ENCODE measurements at regions not wholly inside any gene's neighbourhood (a gene's known extent, or its start where the extent isn't known, plus 50 kb on each side); places are given as distances from the start of the nearest gene placed in this dataset.

DNA sequence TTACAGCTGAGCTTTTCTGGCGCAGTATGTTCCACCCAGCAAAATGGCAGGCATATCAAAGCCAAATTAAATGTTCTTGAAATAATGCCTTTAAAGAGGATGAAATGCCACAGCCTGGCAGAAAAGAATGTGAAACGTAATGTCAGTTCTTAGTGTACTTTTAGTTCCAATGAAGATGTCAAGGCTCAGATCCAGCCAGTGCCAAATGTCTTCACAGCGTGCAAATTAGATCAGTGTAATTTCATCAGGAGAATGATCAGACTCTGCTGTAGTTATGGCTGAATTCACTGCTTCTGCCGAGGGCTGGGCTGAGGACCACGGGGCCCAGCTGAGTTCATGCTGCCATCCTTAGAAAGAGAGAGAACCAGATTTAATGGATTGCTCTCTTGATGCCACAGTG lies 78.7 kb upstream of the ITGA4 start:
- Histone ChIP-seq H3K4me1 (ENCODE audit: insufficient read depth) (no peaks in the 10 kb centered on the region), H3K27ac (no peak overlapping the region), H3K36me3 (no peaks in the 10 kb centered on the region), H3K9me3 (no peaks in the 10 kb centered on the region), H3K4me3 (no peak overlapping the region), H3K27me3 (no peaks in the 10 kb centered on the region)
- intact Hi-C loops (cut with DNase I), result no loop called here
- no peak for TF ChIP-seq EP300 (IDR thresholded peaks at IDR 0.05)
- TF ChIP-seq POLR2A (IDR thresholded peaks at IDR 0.05), result no peak
- TF ChIP-seq, protein P1, sequence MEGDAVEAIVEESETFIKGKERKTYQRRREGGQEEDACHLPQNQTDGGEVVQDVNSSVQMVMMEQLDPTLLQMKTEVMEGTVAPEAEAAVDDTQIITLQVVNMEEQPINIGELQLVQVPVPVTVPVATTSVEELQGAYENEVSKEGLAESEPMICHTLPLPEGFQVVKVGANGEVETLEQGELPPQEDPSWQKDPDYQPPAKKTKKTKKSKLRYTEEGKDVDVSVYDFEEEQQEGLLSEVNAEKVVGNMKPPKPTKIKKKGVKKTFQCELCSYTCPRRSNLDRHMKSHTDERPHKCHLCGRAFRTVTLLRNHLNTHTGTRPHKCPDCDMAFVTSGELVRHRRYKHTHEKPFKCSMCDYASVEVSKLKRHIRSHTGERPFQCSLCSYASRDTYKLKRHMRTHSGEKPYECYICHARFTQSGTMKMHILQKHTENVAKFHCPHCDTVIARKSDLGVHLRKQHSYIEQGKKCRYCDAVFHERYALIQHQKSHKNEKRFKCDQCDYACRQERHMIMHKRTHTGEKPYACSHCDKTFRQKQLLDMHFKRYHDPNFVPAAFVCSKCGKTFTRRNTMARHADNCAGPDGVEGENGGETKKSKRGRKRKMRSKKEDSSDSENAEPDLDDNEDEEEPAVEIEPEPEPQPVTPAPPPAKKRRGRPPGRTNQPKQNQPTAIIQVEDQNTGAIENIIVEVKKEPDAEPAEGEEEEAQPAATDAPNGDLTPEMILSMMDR (IDR thresholded peaks at IDR 0.05), result no peak
- DNase-seq, result no peak
- WGBS, 3 donors, result 82 to 93% (median 92%) methylated on average over 5 of the region's 5 CpGs

DNA sequence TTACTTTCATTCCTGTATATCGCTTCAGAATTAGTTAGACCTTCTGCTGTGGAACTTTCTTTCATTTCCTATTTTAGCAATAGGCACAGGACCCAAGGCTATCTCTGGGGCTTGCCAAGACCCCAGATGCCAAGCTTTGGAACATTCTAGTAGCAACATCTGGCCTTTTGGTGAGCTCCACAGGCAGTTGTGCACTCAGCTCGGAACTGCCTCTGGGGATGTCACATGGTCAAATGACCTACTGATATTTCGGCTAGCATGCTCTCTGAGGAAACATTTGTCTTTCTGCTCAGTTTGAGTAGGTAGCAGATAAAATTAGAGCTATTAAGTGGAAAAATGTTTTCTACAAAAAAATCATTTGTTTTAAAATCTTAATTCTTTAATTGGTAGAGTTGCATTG lies 76.6 kb upstream of the ITGA4 start:
- intact Hi-C loops (cut with DNase I), result no loop called here
- H3K9me3 ChIP-seq, result no peaks in the 10 kb centered on the region
- H3K27ac ChIP-seq, result no peak overlapping the region
- no peaks in the 10 kb centered on the region for H3K36me3 ChIP-seq
- WGBS, 3 donors, result 61 to 67% (median 61%) methylated on average over 3 of the region's 3 CpGs
- no peak overlapping the region for H3K4me3 ChIP-seq
- no peak for DNase-seq
- TF ChIP-seq POLR2A (IDR thresholded peaks at IDR 0.05) (no peak), EP300 (IDR thresholded peaks at IDR 0.05) (no peak)
- TF ChIP-seq, protein P1 (IDR thresholded peaks at IDR 0.05), result no peak
- H3K4me1 ChIP-seq (ENCODE audit: insufficient read depth), result no peaks in the 10 kb centered on the region
- H3K27me3 ChIP-seq, result no peaks in the 10 kb centered on the region

DNA sequence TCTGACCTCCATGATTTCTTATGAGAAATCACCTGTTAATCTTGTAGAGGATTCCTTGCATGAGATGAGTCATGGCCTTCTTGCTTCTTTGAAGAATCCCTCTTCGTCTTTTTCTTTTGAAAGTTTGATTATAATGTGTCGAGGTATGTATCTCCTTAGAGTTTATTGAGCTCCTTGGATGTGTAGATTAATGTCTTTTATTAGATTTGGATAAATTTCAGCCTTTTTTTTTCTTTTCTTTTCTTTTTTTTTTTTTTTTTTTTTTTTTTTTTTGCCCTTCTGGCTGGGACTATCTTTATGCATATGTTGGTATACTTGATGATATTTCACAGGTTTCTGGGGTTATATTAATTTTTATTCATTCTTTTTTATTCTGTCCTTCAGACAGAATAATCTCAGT lies 72.3 kb upstream of the ITGA4 start:
- DNase-seq, result no peak
- H3K27ac ChIP-seq, result no peak overlapping the region
- intact Hi-C loops (cut with DNase I), result no loop called here
- TF ChIP-seq POLR2A (IDR thresholded peaks at IDR 0.05), result no peak
- TF ChIP-seq, protein P1 (IDR thresholded peaks at IDR 0.05), result no peak
- TF ChIP-seq EP300 (IDR thresholded peaks at IDR 0.05), result no peak
- no peaks in the 10 kb centered on the region for H3K4me1 ChIP-seq (ENCODE audit: insufficient read depth)
- WGBS, 3 donors, result 90 to 93% (median 93%) methylated on average over 2 of the region's 2 CpGs
- H3K27me3 ChIP-seq, result no peaks in the 10 kb centered on the region
- H3K9me3 ChIP-seq, result no peaks in the 10 kb centered on the region
- no peak overlapping the region for H3K4me3 ChIP-seq
- H3K36me3 ChIP-seq, result no peaks in the 10 kb centered on the region

DNA sequence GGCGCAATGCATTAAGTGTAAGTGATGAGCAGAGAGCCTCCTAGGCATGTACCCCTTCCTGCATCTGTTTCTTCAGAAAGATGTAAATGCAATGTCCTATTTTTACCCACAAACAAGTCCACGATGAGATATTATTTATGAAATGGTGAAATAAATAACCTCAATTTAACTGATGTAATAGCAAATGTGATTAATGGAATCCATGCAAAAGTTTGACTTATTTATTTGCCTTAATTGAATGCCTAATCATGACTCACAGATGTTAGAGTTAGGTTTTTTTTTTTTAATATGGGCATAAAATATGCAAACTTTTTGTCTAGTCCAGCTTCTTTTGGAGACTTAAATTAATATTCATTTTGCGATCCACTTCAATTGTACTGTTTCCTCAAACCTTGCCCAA lies 67.7 kb upstream of the ITGA4 start:
- WGBS, 3 donors, result 83 to 87% (median 87%) methylated on average over 3 of the region's 3 CpGs
- intact Hi-C loops (cut with DNase I), result no loop called here

More for the DNA sequence above, 67.7 kb upstream of the ITGA4 start:
- Histone ChIP-seq H3K27ac (no peak overlapping the region), H3K27me3 (no peaks in the 10 kb centered on the region), H3K9me3 (no peaks in the 10 kb centered on the region), H3K36me3 (no peaks in the 10 kb centered on the region), H3K4me3 (no peak overlapping the region), H3K4me1 (ENCODE audit: insufficient read depth) (no peaks in the 10 kb centered on the region)
- TF ChIP-seq POLR2A (IDR thresholded peaks at IDR 0.05) (no peak), EP300 (IDR thresholded peaks at IDR 0.05) (no peak)
- TF ChIP-seq, protein P1 (IDR thresholded peaks at IDR 0.05), result no peak
- no peak for DNase-seq
